HEK293 (cell line): ENCODE measurements at regions not wholly inside any gene's neighbourhood (a gene's known extent, or its start where the extent isn't known, plus 50 kb on each side); places are given as distances from the start of the nearest gene placed in this dataset.

Source experiments
- CTCF ChIA-PET: fragments of 350-600 bp; formaldehyde crosslinking; extraction: SDS; loops from one replicate; lab custom pipeline; 2021; ENCODE audit warnings: antibody characterized with exemption; lab: Yijun Ruan, JAX
- POLR2A ChIA-PET: fragments of 300-600 bp; formaldehyde crosslinking; extraction: SDS; loops from one replicate; lab custom pipeline; 2020; ENCODE audit warnings: antibody characterized with exemption, inconsistent platforms; lab: Yijun Ruan, JAX
- H3K27ac ChIP-seq: fragments of 200-500 bp; sonication (Bioruptor generic); 2 replicates; pipeline ENCODE4 v1.5.1; 2014; ENCODE audit warnings: low read depth, low read length, control low read depth, inconsistent platforms; ENCODE audit errors: extremely low read depth
- H3K36me3 ChIP-seq, 2 experiments: fragments of 200-500 bp in 1 of 2; sonication (Bioruptor generic) in 1 of 2; 1 replicate in 1 of 2; 2 replicates in 1 of 2; pipeline ENCODE4 v1.5.1; 2014 to 2017; ENCODE audit warnings: inconsistent platforms in 2 of 2, low read length in 2 of 2; ENCODE audit not compliant: control insufficient read depth in 2 of 2, insufficient read depth in 1 of 2
- H3K4me1 ChIP-seq: fragments of 200-500 bp; sonication (Bioruptor generic); 2 replicates; pipeline ENCODE4 v1.5.1; 2014; ENCODE audit warnings: mild to moderate bottlenecking, low read length, inconsistent platforms; ENCODE audit not compliant: control insufficient read depth, insufficient read depth
- H3K4me3 ChIP-seq: 2 replicates; pipeline ENCODE4 v1.5.1; 2011; ENCODE audit warnings: low read depth, mild to moderate bottlenecking, control low read depth, low read length, moderate library complexity
- H3K9me3 ChIP-seq: fragments of 200-500 bp; sonication (Bioruptor generic); 2 replicates; pipeline ENCODE4 v1.5.1; 2014; ENCODE audit warnings: low read depth, low read length, inconsistent platforms; ENCODE audit not compliant: control insufficient read depth, insufficient read depth
- HOXC10 ChIP-seq: sonication (generic); formaldehyde crosslinking; IDR thresholded peaks from 2 replicates; pipeline ENCODE4 v1.8.1; 2023; ENCODE audit warnings: mild to moderate bottlenecking, missing genetic modification reagents
- MZF1 ChIP-seq: fragments of 450-650 bp; formaldehyde crosslinking; IDR thresholded peaks from 2 replicates; pipeline ENCODE4 v1.5.1; 2017; ENCODE audit warnings: missing biosample characterization, missing genetic modification characterization, borderline replicate concordance
- OSR2 ChIP-seq: fragments of 450-650 bp; formaldehyde crosslinking; IDR thresholded peaks from 2 replicates; pipeline ENCODE4 v1.5.1; 2016; ENCODE audit warnings: missing biosample characterization, missing genetic modification characterization
- OVOL3 ChIP-seq: fragments of 450-650 bp; formaldehyde crosslinking; IDR thresholded peaks from 2 replicates; pipeline ENCODE4 v1.5.1; 2016; ENCODE audit warnings: missing biosample characterization, missing genetic modification characterization
- TCF7L2 ChIP-seq: IDR thresholded peaks from 2 replicates; pipeline ENCODE4 v1.6.1; 2011; ENCODE audit warnings: low read depth, mild to moderate bottlenecking, inconsistent platforms, low read length, moderate library complexity, borderline replicate concordance
- ZBTB1 ChIP-seq: fragments of 450-650 bp; formaldehyde crosslinking; IDR thresholded peaks from 2 replicates; pipeline ENCODE4 v1.5.1; 2016; ENCODE audit warnings: missing biosample characterization, missing genetic modification characterization
- ZBTB7A ChIP-seq: fragments of 450-650 bp; formaldehyde crosslinking; IDR thresholded peaks from 2 replicates; pipeline ENCODE4 v1.5.1; 2016; ENCODE audit warnings: low read depth, missing biosample characterization, missing genetic modification characterization
- ZFHX2 ChIP-seq: fragments of 450-650 bp; formaldehyde crosslinking; conservative IDR thresholded peaks from 2 replicates; pipeline ENCODE4 v1.5.1; 2016; ENCODE audit warnings: missing biosample characterization, missing genetic modification characterization
- ZNF114 ChIP-seq: fragments of 450-650 bp; formaldehyde crosslinking; IDR thresholded peaks from 2 replicates; pipeline ENCODE4 v1.5.0; 2017; ENCODE audit warnings: missing biosample characterization, missing genetic modification characterization
- ZNF16 ChIP-seq: fragments of 450-650 bp; formaldehyde crosslinking; IDR thresholded peaks from 2 replicates; pipeline ENCODE4 v1.5.1; 2016; ENCODE audit warnings: low read depth, missing biosample characterization, missing genetic modification characterization
- ZNF169 ChIP-seq: fragments of 450-650 bp; formaldehyde crosslinking; IDR thresholded peaks from 2 replicates; pipeline ENCODE4 v1.5.1; 2016; ENCODE audit warnings: missing biosample characterization, missing genetic modification characterization
- ZNF202 ChIP-seq: fragments of 450-650 bp; formaldehyde crosslinking; IDR thresholded peaks from 2 replicates; pipeline ENCODE4 v1.5.1; 2016; ENCODE audit warnings: missing biosample characterization, missing genetic modification characterization, borderline replicate concordance
- ZNF335 ChIP-seq: fragments of 450-650 bp; formaldehyde crosslinking; conservative IDR thresholded peaks from 2 replicates; pipeline ENCODE4 v1.5.1; 2016; ENCODE audit warnings: missing biosample characterization, missing genetic modification characterization
- ZNF366 ChIP-seq: fragments of 450-650 bp; formaldehyde crosslinking; conservative IDR thresholded peaks from 2 replicates; pipeline ENCODE4 v1.5.1; 2016; ENCODE audit warnings: missing biosample characterization, missing genetic modification characterization
- ZNF37A ChIP-seq: fragments of 450-650 bp; IDR thresholded peaks from 2 replicates; pipeline ENCODE4 v1.5.1; 2018; ENCODE audit warnings: missing biosample characterization, missing genetic modification characterization
- ZNF473 ChIP-seq: fragments of 450-650 bp; formaldehyde crosslinking; IDR thresholded peaks from 2 replicates; pipeline ENCODE4 v1.5.1; 2017; ENCODE audit warnings: missing biosample characterization, missing genetic modification characterization
- ZNF544 ChIP-seq: fragments of 450-650 bp; formaldehyde crosslinking; IDR thresholded peaks from 2 replicates; pipeline ENCODE4 v1.5.0; 2017; ENCODE audit warnings: missing biosample characterization, missing genetic modification characterization
- ZNF549 ChIP-seq: fragments of 450-650 bp; IDR thresholded peaks from 2 replicates; pipeline ENCODE4 v1.5.1; 2018; ENCODE audit warnings: missing biosample characterization, missing genetic modification characterization, mild to moderate bottlenecking, inconsistent platforms, moderate library complexity
- ZNF561 ChIP-seq: fragments of 450-650 bp; IDR thresholded peaks from 2 replicates; pipeline ENCODE4 v1.5.1; 2018; ENCODE audit warnings: missing biosample characterization, missing genetic modification characterization, borderline replicate concordance
- ZNF610 ChIP-seq: fragments of 450-650 bp; formaldehyde crosslinking; IDR thresholded peaks from 2 replicates; pipeline ENCODE4 v1.5.1; 2016; ENCODE audit warnings: missing biosample characterization, missing genetic modification characterization, borderline replicate concordance
- ZNF626 ChIP-seq: fragments of 450-650 bp; sonication (Bioruptor Pico); formaldehyde crosslinking; IDR thresholded peaks from 2 replicates; pipeline ENCODE4 v1.5.1; 2018; ENCODE audit warnings: missing biosample characterization, missing genetic modification characterization, inconsistent platforms
- ZNF654 ChIP-seq: fragments of 450-650 bp; formaldehyde crosslinking; IDR thresholded peaks from 2 replicates; pipeline ENCODE4 v1.5.1; 2016; ENCODE audit warnings: low read depth, missing biosample characterization, missing genetic modification characterization
- ZNF677 ChIP-seq: fragments of 450-650 bp; IDR thresholded peaks from 2 replicates; pipeline ENCODE4 v1.5.0; 2018; ENCODE audit warnings: missing biosample characterization, mild to moderate bottlenecking, missing genetic modification characterization, moderate library complexity
- ZNF707 ChIP-seq: fragments of 450-650 bp; formaldehyde crosslinking; IDR thresholded peaks from 2 replicates; pipeline ENCODE4 v1.5.1; 2016; ENCODE audit warnings: missing biosample characterization, missing genetic modification characterization
- TF ChIP-seq, protein P1 (sequence below): fragments of 450-650 bp; formaldehyde crosslinking; IDR thresholded peaks from 2 replicates; pipeline ENCODE4 v1.5.1; 2016; ENCODE audit warnings: missing biosample characterization, missing genetic modification characterization
- TF ChIP-seq, protein P2 (sequence below): fragments of 450-650 bp; formaldehyde crosslinking; IDR thresholded peaks from 2 replicates; pipeline ENCODE4 v1.5.1; 2016; ENCODE audit warnings: missing biosample characterization, missing genetic modification characterization
- TF ChIP-seq, protein P3 (sequence below): fragments of 450-650 bp; formaldehyde crosslinking; IDR thresholded peaks from 2 replicates; pipeline ENCODE4 v1.5.1; 2016; ENCODE audit warnings: missing biosample characterization, missing genetic modification characterization, low read depth
- TF ChIP-seq, protein P4 (sequence below): fragments of 450-650 bp; formaldehyde crosslinking; IDR thresholded peaks from 2 replicates; pipeline ENCODE4 v1.5.1; 2017; ENCODE audit warnings: missing biosample characterization, missing genetic modification characterization

DNA sequence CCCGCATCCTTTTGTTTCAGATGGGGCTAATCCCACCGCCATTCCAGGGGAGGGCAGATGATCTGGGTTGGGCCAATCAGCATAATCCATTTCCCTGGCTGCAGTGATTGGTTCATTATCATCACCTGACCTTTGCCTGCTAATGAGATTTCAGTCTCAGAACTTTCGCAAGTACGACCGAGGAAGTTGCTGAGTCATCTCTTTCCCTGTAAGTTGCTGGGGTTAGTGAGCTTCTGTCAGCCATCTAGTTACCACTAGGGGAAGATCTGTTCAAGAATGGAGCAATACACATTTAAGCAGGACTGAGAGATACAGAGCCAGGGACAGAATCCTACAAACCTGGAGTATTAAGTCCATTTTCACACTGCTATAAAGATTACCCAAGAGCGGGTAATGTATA is 65.3 kb upstream of the NUDT7 start:
- no peaks in the 10 kb centered on the region for H3K9me3 ChIP-seq
- ChIA-PET CTCF (interaction anchor here (0.6 to 2.4 kb wide), 4 partner anchors 19 to 421 kb away, joined by 3 to 12 read pairs (median 4); no protein-coding TSS in a partner anchor), POLR2A (no interaction called here)
- TF ChIP-seq ZNF549 = no peak
- no peak for TF ChIP-seq OSR2 (tag by site-specific recombination)
- TF ChIP-seq, protein P1, sequence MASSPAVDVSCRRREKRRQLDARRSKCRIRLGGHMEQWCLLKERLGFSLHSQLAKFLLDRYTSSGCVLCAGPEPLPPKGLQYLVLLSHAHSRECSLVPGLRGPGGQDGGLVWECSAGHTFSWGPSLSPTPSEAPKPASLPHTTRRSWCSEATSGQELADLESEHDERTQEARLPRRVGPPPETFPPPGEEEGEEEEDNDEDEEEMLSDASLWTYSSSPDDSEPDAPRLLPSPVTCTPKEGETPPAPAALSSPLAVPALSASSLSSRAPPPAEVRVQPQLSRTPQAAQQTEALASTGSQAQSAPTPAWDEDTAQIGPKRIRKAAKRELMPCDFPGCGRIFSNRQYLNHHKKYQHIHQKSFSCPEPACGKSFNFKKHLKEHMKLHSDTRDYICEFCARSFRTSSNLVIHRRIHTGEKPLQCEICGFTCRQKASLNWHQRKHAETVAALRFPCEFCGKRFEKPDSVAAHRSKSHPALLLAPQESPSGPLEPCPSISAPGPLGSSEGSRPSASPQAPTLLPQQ = no peak
- no peak for TF ChIP-seq ZNF37A
- H3K36me3 ChIP-seq = no peaks in the 10 kb centered on the region
- no peak overlapping the region for H3K4me3 ChIP-seq
- H3K4me1 ChIP-seq = 0 out of 2 replicates have a peak, but pooled peaks cover 2% of the 10 kb centered on the region
- H3K27ac ChIP-seq = no peak overlapping the region

DNA sequence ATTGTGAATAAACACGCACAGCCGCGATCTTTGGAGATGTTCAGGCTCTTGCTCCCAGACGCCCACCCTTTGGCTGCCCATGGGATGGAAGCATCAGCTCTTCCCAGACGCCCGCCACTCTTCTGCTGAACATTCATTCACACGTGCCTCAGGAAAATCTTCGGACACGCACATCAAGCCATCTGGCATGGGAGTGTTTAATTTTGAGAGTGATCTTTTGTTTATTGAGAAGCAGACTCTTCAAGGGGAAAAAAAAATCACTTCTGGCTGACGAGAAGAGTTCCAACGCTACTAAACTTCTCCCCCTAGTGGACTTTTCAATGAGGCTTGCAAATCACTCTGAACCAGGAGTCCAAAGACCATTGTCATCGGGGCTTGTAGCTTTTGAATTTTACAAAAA is 62.0 kb upstream of the NUDT7 start:
- ChIA-PET POLR2A (no interaction called here), CTCF (interaction anchor here (0.6 to 2.9 kb wide), 28 partner anchors 11 to 436 kb away, joined by 3 to 26 read pairs (median 4); no protein-coding TSS in a partner anchor)
- H3K4me3 ChIP-seq = no peak overlapping the region
- no peaks in the 10 kb centered on the region for H3K9me3 ChIP-seq
- H3K4me1 ChIP-seq = 0 out of 2 replicates have a peak, but pooled peaks cover 2% of the 10 kb centered on the region
- H3K36me3 ChIP-seq = no peaks in the 10 kb centered on the region
- H3K27ac ChIP-seq = no peak overlapping the region; the same call in 1 of the 2 replicates
- peak; percentile 66 for TF ChIP-seq ZNF654
- TF ChIP-seq ZNF114 (tag by site-specific recombination) = no peak
- TF ChIP-seq, protein P1 = peak; percentile 26; the same call in 1 of the 2 replicates
- TF ChIP-seq ZNF626 = no peak
- TF ChIP-seq ZNF366 (tag by site-specific recombination) = no peak
- TF ChIP-seq ZNF473 = no peak
- TF ChIP-seq, protein P2, sequence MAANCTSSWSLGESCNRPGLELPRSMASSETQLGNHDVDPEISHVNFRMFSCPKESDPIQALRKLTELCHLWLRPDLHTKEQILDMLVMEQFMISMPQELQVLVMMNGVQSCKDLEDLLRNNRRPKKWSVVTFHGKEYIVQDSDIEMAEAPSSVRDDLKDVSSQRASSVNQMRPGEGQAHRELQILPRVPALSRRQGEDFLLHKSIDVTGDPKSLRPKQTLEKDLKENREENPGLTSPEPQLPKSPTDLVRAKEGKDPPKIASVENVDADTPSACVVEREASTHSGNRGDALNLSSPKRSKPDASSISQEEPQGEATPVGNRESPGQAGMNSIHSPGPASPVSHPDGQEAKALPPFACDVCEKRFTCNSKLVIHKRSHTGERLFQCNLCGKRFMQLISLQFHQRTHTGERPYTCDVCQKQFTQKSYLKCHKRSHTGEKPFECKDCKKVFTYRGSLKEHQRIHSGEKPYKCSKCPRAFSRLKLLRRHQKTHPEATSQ = no peak
- no peak for TF ChIP-seq ZNF707
- TF ChIP-seq MZF1 (tag by site-specific recombination) = no peak
- no peak for TF ChIP-seq HOXC10 (CRISPR knock-in tag)
- TF ChIP-seq OVOL3 (tag by site-specific recombination) = no peak
- no peak for TF ChIP-seq ZNF561 (tag by site-specific recombination)
- TF ChIP-seq TCF7L2 = no peak
- TF ChIP-seq ZNF677 (tag by site-specific recombination) = no peak
- TF ChIP-seq, protein P3, sequence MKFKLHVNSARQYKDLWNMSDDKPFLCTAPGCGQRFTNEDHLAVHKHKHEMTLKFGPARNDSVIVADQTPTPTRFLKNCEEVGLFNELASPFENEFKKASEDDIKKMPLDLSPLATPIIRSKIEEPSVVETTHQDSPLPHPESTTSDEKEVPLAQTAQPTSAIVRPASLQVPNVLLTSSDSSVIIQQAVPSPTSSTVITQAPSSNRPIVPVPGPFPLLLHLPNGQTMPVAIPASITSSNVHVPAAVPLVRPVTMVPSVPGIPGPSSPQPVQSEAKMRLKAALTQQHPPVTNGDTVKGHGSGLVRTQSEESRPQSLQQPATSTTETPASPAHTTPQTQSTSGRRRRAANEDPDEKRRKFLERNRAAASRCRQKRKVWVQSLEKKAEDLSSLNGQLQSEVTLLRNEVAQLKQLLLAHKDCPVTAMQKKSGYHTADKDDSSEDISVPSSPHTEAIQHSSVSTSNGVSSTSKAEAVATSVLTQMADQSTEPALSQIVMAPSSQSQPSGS (tag by site-specific recombination) = no peak
- no peak for TF ChIP-seq ZNF202 (tag by site-specific recombination)
- no peak for TF ChIP-seq ZBTB7A (tag by site-specific recombination)
- TF ChIP-seq, protein P4, sequence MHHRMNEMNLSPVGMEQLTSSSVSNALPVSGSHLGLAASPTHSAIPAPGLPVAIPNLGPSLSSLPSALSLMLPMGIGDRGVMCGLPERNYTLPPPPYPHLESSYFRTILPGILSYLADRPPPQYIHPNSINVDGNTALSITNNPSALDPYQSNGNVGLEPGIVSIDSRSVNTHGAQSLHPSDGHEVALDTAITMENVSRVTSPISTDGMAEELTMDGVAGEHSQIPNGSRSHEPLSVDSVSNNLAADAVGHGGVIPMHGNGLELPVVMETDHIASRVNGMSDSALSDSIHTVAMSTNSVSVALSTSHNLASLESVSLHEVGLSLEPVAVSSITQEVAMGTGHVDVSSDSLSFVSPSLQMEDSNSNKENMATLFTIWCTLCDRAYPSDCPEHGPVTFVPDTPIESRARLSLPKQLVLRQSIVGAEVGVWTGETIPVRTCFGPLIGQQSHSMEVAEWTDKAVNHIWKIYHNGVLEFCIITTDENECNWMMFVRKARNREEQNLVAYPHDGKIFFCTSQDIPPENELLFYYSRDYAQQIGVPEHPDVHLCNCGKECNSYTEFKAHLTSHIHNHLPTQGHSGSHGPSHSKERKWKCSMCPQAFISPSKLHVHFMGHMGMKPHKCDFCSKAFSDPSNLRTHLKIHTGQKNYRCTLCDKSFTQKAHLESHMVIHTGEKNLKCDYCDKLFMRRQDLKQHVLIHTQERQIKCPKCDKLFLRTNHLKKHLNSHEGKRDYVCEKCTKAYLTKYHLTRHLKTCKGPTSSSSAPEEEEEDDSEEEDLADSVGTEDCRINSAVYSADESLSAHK (tag by site-specific recombination) = no peak
- no peak for TF ChIP-seq ZNF610
- TF ChIP-seq ZNF169 = no peak
- no peak for TF ChIP-seq ZFHX2 (tag by site-specific recombination)
- peak; percentile 42; the same call in 1 of the 2 replicates for TF ChIP-seq ZNF335 (tag by site-specific recombination)
- no peak for TF ChIP-seq ZNF544 (tag by site-specific recombination)
- no peak for TF ChIP-seq ZNF16 (tag by site-specific recombination)
- TF ChIP-seq ZBTB1 (tag by site-specific recombination) = no peak
